ENCODE measurements at regions not wholly inside any gene's neighbourhood (a gene's known extent, or its start where the extent isn't known, plus 50 kb on each side); places are given as distances from the start of the nearest gene placed in this dataset.

DNA sequence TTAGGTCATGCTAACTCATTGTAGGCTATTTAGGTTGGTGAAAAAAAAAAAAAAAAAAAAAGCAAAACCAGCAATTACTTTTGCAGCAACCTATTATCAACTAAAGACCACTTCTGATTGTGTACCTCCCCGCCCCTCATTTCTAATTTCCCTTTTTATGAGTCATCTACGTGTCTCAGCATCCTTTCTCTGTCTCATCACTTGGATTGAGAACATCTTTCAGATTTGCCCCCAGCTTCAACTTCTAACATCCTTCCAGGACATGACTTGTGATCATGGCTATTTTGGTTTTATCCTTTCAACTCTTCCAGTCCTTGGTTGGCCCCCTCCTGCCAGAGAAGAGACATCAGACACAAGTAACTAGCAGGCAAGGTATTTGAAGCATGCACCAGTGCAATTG lies 156.7 kb upstream of the CCN2 start:
- TF ChIP-seq, protein P1, sequence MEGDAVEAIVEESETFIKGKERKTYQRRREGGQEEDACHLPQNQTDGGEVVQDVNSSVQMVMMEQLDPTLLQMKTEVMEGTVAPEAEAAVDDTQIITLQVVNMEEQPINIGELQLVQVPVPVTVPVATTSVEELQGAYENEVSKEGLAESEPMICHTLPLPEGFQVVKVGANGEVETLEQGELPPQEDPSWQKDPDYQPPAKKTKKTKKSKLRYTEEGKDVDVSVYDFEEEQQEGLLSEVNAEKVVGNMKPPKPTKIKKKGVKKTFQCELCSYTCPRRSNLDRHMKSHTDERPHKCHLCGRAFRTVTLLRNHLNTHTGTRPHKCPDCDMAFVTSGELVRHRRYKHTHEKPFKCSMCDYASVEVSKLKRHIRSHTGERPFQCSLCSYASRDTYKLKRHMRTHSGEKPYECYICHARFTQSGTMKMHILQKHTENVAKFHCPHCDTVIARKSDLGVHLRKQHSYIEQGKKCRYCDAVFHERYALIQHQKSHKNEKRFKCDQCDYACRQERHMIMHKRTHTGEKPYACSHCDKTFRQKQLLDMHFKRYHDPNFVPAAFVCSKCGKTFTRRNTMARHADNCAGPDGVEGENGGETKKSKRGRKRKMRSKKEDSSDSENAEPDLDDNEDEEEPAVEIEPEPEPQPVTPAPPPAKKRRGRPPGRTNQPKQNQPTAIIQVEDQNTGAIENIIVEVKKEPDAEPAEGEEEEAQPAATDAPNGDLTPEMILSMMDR (IDR thresholded peaks at IDR 0.05), result no peak
- no peak for TF ChIP-seq POLR2A (IDR thresholded peaks at IDR 0.05)

Measured in gastroesophageal sphincter (tissue), 3 donors.